IPS-18a (cell line): ENCODE measurements at regions not wholly inside any gene's neighbourhood (a gene's known extent, or its start where the extent isn't known, plus 50 kb on each side); places are given as distances from the start of the nearest gene placed in this dataset.

Experiments
- H3K27ac ChIP-seq: one replicate; pipeline ENCODE4 v1.5.1; 2013; ENCODE audit warnings: low read length
- H3K27me3 ChIP-seq: one replicate; pipeline ENCODE4 v1.6.1; 2013; ENCODE audit warnings: mild to moderate bottlenecking, low read length; ENCODE audit not compliant: control insufficient read depth, insufficient read depth
- H3K36me3 ChIP-seq: one replicate; pipeline ENCODE4 v1.6.1; 2013; ENCODE audit warnings: low read depth, low read length; ENCODE audit not compliant: control insufficient read depth
- H3K4me1 ChIP-seq: one replicate; pipeline ENCODE4 v1.6.1; 2013; ENCODE audit warnings: low read depth, low read length; ENCODE audit not compliant: control insufficient read depth
- H3K4me3 ChIP-seq: one replicate; pipeline ENCODE4 v1.5.1; 2013; ENCODE audit warnings: low read length
- H3K9ac ChIP-seq: one replicate; pipeline ENCODE4 v1.6.1; 2013; ENCODE audit warnings: mild to moderate bottlenecking, low read length, moderate library complexity
- H3K9me3 ChIP-seq: one replicate; pipeline ENCODE4 v1.6.1; 2013; ENCODE audit warnings: low read depth, low read length; ENCODE audit not compliant: control insufficient read depth

GRCh38 chr12:88756153-88756552 is 175.9 kb upstream of the KITLG start:
- Histone ChIP-seq H3K4me3 (no peak overlapping the region), H3K9me3 (no peaks in the 10 kb centered on the region), H3K27me3 (no peaks in the 10 kb centered on the region), H3K4me1 (no peaks in the 10 kb centered on the region), H3K36me3 (no peaks in the 10 kb centered on the region), H3K27ac (no peak overlapping the region), H3K9ac (no peak overlapping the region)

- no peak overlapping the region for H3K4me3 ChIP-seq
- H3K9ac ChIP-seq: no peak overlapping the region
- no peaks in the 10 kb centered on the region for H3K4me1 ChIP-seq
- no peak overlapping the region for H3K27ac ChIP-seq
- H3K9me3 ChIP-seq: no peaks in the 10 kb centered on the region
- no peaks in the 10 kb centered on the region for H3K27me3 ChIP-seq
- no peaks in the 10 kb centered on the region for H3K36me3 ChIP-seq
Measured at GRCh38 chr12:88753707-88754106, 173.4 kb upstream of the KITLG start.

DNA sequence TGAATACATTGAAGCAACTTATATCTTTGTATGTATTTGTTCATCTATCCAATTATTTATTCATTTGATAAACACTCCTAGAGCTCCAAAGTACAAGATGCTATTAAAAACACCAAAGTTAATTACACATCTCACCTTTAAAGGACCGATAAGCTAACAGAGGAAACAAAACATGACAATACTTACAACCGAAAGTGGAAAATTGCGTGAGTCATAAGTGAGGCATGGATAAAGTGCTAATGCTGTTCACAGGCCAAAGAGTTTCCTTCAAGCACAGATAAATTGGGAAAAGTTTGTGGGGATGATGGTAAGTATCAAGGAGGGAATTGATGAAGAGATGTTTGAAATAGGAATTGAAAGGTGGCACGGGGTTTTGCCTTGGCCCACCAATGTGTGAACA is 172.8 kb upstream of the KITLG start:
- Histone ChIP-seq H3K4me3 (no peak overlapping the region), H3K27ac (no peak overlapping the region), H3K4me1 (no peaks in the 10 kb centered on the region), H3K9me3 (no peaks in the 10 kb centered on the region), H3K36me3 (no peaks in the 10 kb centered on the region), H3K27me3 (no peaks in the 10 kb centered on the region), H3K9ac (no peak overlapping the region)

- Histone ChIP-seq H3K4me1 (no peaks in the 10 kb centered on the region), H3K9ac (no peak overlapping the region), H3K9me3 (no peaks in the 10 kb centered on the region), H3K27me3 (no peaks in the 10 kb centered on the region), H3K27ac (no peak overlapping the region), H3K4me3 (no peak overlapping the region), H3K36me3 (no peaks in the 10 kb centered on the region)
Measured at GRCh38 chr12:88752183-88752582, 171.9 kb upstream of the KITLG start.

DNA sequence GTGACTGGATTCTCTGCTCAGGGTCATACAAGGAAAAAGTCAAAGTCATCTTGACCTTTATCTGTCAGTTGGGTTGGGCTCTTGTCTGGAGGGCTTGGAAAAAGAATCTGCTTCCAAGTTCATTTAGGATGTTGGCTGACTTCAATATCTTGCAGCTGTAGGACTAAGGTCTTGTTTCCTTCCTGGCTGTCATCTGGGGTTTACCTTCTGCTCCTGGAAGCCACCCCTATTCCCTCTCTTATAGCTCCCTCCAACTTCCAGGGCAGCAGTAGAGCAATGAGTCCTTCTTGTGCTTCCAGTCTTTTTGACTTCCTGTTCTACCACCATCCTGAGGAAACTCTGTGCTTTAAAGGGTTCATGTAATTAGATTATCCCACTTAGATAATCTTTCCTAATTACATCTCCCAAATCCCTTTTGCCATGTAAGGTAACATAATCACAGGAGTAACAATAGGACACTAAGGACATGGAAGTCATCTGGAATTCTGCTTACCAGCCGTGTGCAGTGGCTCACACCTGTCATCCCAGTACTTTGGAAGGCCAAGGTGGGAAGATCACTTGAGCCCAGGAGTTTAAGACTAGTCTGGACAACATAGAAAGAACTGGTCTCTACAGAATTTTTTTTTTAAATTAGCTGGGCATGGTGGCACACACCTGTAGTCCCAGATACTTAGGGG is 170.7 kb upstream of the KITLG start:
- Histone ChIP-seq H3K27me3 (no peaks in the 10 kb centered on the region), H3K9me3 (no peaks in the 10 kb centered on the region), H3K4me3 (no peak overlapping the region), H3K4me1 (no peaks in the 10 kb centered on the region), H3K9ac (no peak overlapping the region), H3K36me3 (no peaks in the 10 kb centered on the region), H3K27ac (no peak overlapping the region)

DNA sequence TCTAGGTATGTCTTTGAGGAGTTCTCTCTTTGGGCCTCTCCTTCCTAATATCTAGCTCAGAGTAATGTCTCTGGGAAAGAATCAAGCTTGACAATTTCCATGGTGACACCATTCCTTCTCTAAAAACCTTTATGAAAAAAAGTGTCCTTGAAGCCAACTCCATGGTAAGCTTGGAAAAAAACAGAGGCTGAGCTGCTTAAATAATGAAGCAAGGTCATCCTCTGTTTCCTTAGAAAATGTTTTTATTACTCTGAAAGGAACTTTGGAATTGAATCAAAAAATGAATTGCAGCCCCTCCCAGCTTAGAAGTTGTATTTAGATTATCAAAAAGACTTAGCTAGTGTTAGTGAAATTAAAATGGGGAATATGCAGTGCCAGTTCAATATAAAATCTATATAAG is 166.1 kb upstream of the KITLG start:
- Histone ChIP-seq H3K36me3 (no peaks in the 10 kb centered on the region), H3K9me3 (no peaks in the 10 kb centered on the region), H3K27ac (no peak overlapping the region), H3K9ac (no peak overlapping the region), H3K27me3 (no peaks in the 10 kb centered on the region), H3K4me1 (peaks cover 9% of the 10 kb centered on the region), H3K4me3 (no peak overlapping the region)

- Histone ChIP-seq H3K36me3 (no peaks in the 10 kb centered on the region), H3K4me1 (peaks cover 9% of the 10 kb centered on the region), H3K9ac (no peak overlapping the region), H3K27ac (no peak overlapping the region), H3K4me3 (no peak overlapping the region), H3K27me3 (no peaks in the 10 kb centered on the region), H3K9me3 (no peaks in the 10 kb centered on the region)
Measured at GRCh38 chr12:88743946-88744685, 163.8 kb upstream of the KITLG start.

DNA sequence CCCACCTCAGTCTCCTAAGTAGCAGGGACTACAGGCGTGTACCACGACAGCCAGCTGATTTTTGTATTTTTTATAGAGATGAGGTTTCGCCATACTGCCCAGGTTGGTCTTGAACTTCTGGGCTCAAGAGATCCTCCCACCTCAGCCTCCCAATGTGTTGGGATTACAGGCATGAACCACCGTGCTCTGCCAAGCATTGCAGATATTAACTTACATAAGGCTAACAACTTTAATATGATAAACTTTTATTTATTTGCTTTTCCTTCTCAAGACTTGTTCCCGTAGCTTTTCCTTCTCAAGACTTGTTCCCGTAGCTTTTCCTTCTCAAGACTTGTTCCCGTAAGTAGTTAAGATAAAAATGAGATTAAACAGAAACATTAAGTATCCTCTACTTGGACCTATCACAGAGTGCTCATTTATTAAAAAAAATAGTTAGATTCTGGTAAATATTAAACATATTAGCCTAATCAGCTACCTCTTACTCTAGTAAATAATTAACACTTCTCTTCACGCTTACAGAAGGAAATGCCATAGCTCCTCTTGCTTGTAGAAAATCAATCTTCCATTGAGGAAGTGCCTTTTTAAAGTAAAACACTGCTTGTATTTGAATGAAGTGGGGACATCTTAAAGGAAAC is 157.7 kb upstream of the KITLG start:
- H3K9ac ChIP-seq: no peak overlapping the region
- no peaks in the 10 kb centered on the region for H3K27me3 ChIP-seq
- no peak overlapping the region for H3K27ac ChIP-seq
- no peak overlapping the region for H3K4me3 ChIP-seq
- no peaks in the 10 kb centered on the region for H3K4me1 ChIP-seq
- H3K9me3 ChIP-seq: no peaks in the 10 kb centered on the region
- no peaks in the 10 kb centered on the region for H3K36me3 ChIP-seq

GRCh38 chr12:88736031-88736430 is 155.8 kb upstream of the KITLG start:
- H3K36me3 ChIP-seq: no peaks in the 10 kb centered on the region

DNA sequence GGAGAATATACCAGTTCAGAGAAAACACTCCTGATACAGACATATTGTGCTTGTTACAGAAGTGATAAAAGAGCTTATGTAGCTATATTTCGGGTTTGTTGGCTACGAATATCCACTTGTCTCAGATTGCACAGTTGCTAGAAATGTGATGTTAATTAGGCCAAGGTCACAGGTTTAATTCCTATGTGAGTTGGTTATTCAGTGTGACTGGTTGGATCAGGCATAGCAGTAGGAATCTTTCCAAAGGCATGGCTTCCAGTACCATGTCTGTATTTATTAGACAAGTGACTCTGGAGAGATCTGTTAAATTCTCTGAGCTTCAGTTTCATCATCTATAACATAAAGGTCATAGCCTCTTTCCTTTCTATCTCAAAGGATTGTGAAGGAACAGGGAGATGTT is 152.7 kb upstream of the KITLG start:
- H3K4me1 ChIP-seq: no peaks in the 10 kb centered on the region
- H3K36me3 ChIP-seq: no peaks in the 10 kb centered on the region
- no peak overlapping the region for H3K4me3 ChIP-seq
- no peaks in the 10 kb centered on the region for H3K27me3 ChIP-seq
- no peaks in the 10 kb centered on the region for H3K9me3 ChIP-seq
- no peak overlapping the region for H3K27ac ChIP-seq
- no peak overlapping the region for H3K9ac ChIP-seq

More at GRCh38 chr12:88736031-88736430, 155.8 kb upstream of the KITLG start:
- no peak overlapping the region for H3K27ac ChIP-seq
- no peak overlapping the region for H3K9ac ChIP-seq
- H3K4me1 ChIP-seq: no peaks in the 10 kb centered on the region
- no peak overlapping the region for H3K4me3 ChIP-seq
- no peaks in the 10 kb centered on the region for H3K27me3 ChIP-seq
- no peaks in the 10 kb centered on the region for H3K9me3 ChIP-seq

DNA sequence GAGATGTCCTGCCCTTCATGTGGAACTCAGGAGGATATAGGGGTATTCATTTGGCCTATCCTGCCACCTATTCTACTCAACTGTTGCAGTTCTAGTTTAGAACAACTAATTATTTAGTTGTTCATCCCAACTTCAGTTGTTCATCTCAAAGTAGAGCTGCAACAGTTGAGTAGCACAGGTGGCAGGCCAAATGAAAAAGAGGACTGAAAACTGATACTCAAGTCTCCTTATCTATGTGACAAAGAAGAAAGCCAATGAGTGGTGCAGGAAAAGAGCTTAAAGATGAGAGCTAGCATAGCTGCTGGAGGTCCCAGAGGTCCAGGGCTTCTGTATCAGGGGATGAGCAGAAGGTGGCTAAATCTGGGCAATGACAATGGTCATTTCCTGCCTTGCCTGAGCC is 148.9 kb upstream of the KITLG start:
- Histone ChIP-seq H3K9me3 (no peaks in the 10 kb centered on the region), H3K36me3 (no peaks in the 10 kb centered on the region), H3K27ac (no peak overlapping the region), H3K4me3 (no peak overlapping the region), H3K27me3 (no peaks in the 10 kb centered on the region), H3K4me1 (no peaks in the 10 kb centered on the region), H3K9ac (no peak overlapping the region)
